SU-DHL-6 (cell line): ENCODE measurements at regions not wholly inside any gene's neighbourhood (a gene's known extent, or its start where the extent isn't known, plus 50 kb on each side); places are given as distances from the start of the nearest gene placed in this dataset.
"Not testable (repeated sequence)": the region's sequence is repeated elsewhere in the genome, so short reads cannot be mapped to it uniquely, and the experiment has no call there.

Experiments
- CTCF ChIP-seq: fragments of 200-600 bp; sonication (generic); IDR thresholded peaks from one replicate; pipeline ENCODE4 v1.5.1; 2017; ENCODE audit warnings: antibody characterized with exemption, mild to moderate bottlenecking, low read length, moderate library complexity; ENCODE audit not compliant: insufficient read depth, poor library complexity, severe bottlenecking
- EZH2phosphoT487 ChIP-seq: fragments of 200-600 bp; sonication (generic), shearing (Covaris generic); conservative IDR thresholded peaks from 2 replicates; pipeline ENCODE4 v1.6.1; 2018; ENCODE audit warnings: mild to moderate bottlenecking, antibody characterized with exemption, low read length, moderate library complexity, mixed read lengths

- TF ChIP-seq CTCF, EZH2phosphoT487: not testable (repeated sequence)
Measured at GRCh38 chr7:29696402-29696801, 109.9 kb upstream of the WIPF3 start.
